ENCODE measurements at regions not wholly inside any gene's neighbourhood (a gene's known extent, or its start where the extent isn't known, plus 50 kb on each side); places are given as distances from the start of the nearest gene placed in this dataset.
A peak's percentile ranks its signal among the peaks of the same experiment; 100 is the strongest.

DNA sequence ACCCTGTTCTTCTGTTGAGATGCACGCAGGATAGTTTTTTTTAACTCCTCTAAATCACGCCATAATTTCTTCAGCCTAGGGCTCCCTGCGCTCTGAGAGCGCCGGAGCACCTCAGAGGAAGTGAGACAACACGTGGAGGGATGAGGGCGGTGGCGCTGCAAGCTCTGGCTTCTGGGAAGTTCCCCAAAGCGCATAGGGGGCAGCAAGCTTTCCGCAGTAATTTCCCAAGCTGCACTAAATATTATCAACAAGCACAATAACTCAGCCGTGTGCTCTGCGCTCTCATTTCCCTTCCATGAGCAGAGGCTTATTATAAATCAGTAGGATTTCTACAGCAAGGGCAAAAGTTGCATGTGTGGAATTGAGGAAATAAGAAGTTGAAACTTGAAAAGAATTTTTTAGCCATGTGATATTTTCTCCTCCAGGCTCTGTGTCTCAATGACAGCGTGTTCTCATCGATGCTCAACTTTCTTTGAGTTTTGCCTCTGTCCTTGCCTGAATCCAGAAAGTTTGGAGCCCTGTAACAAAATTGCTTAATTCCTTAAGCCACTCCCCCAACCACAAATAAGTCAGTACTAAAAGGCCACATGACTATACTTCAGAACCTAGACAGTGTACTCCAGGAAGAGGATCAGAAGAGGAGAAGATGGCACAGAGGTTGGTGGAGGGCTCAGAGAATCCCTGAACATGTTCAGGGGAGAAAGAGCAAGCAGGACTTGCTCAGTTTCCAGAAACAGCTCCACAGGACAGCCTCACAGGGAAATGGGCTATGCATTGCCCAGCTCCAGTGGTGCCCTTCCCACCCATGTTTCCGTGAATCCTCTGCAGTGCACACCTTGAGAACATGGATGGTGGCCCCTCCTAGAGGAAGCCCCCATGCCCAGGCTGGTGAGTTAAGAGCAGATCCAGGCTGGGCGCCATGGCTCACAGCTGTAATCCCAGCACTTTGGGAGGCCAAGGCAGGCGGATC is 221.5 kb upstream of the GHITM start:
- DNase-seq, result peak in 1 of 3 donors; percentile 21

DNA sequence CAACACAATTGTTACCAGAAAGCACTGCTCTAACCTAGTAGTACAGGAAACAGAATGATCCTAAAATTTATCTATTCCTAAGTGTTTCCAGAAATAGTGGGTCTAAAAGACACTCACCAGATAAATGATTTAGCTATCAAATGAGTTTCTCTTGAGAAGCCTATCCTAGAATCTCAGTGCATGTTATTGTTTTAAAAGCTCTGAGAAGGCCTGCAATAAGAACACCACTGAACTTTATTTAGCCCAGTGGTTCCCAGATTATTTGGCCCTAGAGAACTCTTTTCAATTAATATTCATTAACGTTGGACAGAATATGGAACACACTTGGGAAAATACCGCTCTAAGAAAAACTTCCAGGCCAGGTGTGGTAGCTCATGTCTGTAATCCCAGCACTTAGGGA is 220.1 kb upstream of the GHITM start:
- H3K79me2 ChIP-seq (ENCODE audit: insufficient read depth, low read length), result no peaks in the 10 kb centered on the region
- no peak overlapping the region for H3K4me3 Mint-ChIP-seq
- no peak overlapping the region for H3K27ac ChIP-seq (ENCODE audit: low read depth in 1 of 2, low read length in 2 of 2)
- no peaks in the 10 kb centered on the region for H3K9me3 ChIP-seq (replicated peaks in 1 of 2; ENCODE audit: control insufficient read depth in 1 of 2, insufficient read depth in 1 of 2, low read length in 2 of 2)
- WGBS (ENCODE audit: insufficient coverage), result 100% methylated on average over 2 of the region's 2 CpGs
- no peaks in the 10 kb centered on the region for H3K27me3 ChIP-seq (ENCODE audit: control insufficient read depth in 2 of 2, insufficient read depth in 2 of 2, low read length in 2 of 2)
- peaks cover 3 to 7% (median 4%) of the 10 kb centered on the region in 3 donors for H3K27me3 Mint-ChIP-seq (ENCODE audit: low read depth in 3 of 3)
- no peaks in the 10 kb centered on the region for H3K36me3 Mint-ChIP-seq
- TF ChIP-seq, protein P1, sequence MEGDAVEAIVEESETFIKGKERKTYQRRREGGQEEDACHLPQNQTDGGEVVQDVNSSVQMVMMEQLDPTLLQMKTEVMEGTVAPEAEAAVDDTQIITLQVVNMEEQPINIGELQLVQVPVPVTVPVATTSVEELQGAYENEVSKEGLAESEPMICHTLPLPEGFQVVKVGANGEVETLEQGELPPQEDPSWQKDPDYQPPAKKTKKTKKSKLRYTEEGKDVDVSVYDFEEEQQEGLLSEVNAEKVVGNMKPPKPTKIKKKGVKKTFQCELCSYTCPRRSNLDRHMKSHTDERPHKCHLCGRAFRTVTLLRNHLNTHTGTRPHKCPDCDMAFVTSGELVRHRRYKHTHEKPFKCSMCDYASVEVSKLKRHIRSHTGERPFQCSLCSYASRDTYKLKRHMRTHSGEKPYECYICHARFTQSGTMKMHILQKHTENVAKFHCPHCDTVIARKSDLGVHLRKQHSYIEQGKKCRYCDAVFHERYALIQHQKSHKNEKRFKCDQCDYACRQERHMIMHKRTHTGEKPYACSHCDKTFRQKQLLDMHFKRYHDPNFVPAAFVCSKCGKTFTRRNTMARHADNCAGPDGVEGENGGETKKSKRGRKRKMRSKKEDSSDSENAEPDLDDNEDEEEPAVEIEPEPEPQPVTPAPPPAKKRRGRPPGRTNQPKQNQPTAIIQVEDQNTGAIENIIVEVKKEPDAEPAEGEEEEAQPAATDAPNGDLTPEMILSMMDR (IDR thresholded peaks at IDR 0.05), result no peak
- intact Hi-C loops (cut with micrococcal nuclease), result no loop called here
- H3K9ac ChIP-seq (ENCODE audit: insufficient read depth, low read length, poor library complexity, severe bottlenecking), result no peak overlapping the region
- no peak overlapping the region for H3K4me3 ChIP-seq (replicated peaks in 1 of 3; ENCODE audit: low read depth in 2 of 3, low read length in 3 of 3)
- H3K27ac Mint-ChIP-seq, result no peak overlapping the region
- H2AFZ ChIP-seq (ENCODE audit: insufficient read depth, low read depth, low read length, poor library complexity, severe bottlenecking), result no peak overlapping the region
- H3K4me2 ChIP-seq (replicated peaks; ENCODE audit: extremely low read depth, low read length, poor library complexity, severe bottlenecking), result no peak overlapping the region
- H3K36me3 ChIP-seq (replicated peaks in 1 of 2; ENCODE audit: control insufficient read depth in 1 of 2, insufficient read depth in 2 of 2, low read length in 2 of 2), result no peaks in the 10 kb centered on the region
- H3K9me3 Mint-ChIP-seq, result peaks cover 0 to 5% (median 0%) of the 10 kb centered on the region in 7 donors
- peaks cover 0 to 9% of the 10 kb centered on the region in 2 donors for H3K4me1 ChIP-seq (ENCODE audit: control insufficient read depth in 1 of 2, insufficient read depth in 2 of 2, low read length in 2 of 2)
- DNase-seq, result no peak
- peaks cover 7% of the 10 kb centered on the region for H3K4me1 Mint-ChIP-seq
- no peaks in the 10 kb centered on the region for H4K20me1 ChIP-seq (ENCODE audit: insufficient read depth, low read length)

More for the DNA sequence above, 221.5 kb upstream of the GHITM start:
- H3K36me3 ChIP-seq (replicated peaks in 1 of 2; ENCODE audit: control insufficient read depth in 1 of 2, insufficient read depth in 2 of 2, low read length in 2 of 2), result no peaks in the 10 kb centered on the region
- H4K20me1 ChIP-seq (ENCODE audit: insufficient read depth, low read length), result no peaks in the 10 kb centered on the region
- H3K79me2 ChIP-seq (ENCODE audit: insufficient read depth, low read length), result no peaks in the 10 kb centered on the region
- H3K9me3 ChIP-seq (replicated peaks in 1 of 2; ENCODE audit: control insufficient read depth in 1 of 2, insufficient read depth in 1 of 2, low read length in 2 of 2), result no peaks in the 10 kb centered on the region
- H3K27me3 ChIP-seq (ENCODE audit: control insufficient read depth in 2 of 2, insufficient read depth in 2 of 2, low read length in 2 of 2), result no peaks in the 10 kb centered on the region
- peaks cover 3 to 7% (median 4%) of the 10 kb centered on the region in 3 donors for H3K27me3 Mint-ChIP-seq (ENCODE audit: low read depth in 3 of 3)
- H3K27ac Mint-ChIP-seq, result no peak overlapping the region
- H3K4me2 ChIP-seq (replicated peaks; ENCODE audit: extremely low read depth, low read length, poor library complexity, severe bottlenecking), result peak overlapping the region; percentile 15
- H3K4me1 ChIP-seq (ENCODE audit: control insufficient read depth in 1 of 2, insufficient read depth in 2 of 2, low read length in 2 of 2), result peaks cover 0 to 9% of the 10 kb centered on the region in 2 donors
- TF ChIP-seq, protein P1 (IDR thresholded peaks at IDR 0.05), result no peak
- H3K4me1 Mint-ChIP-seq, result peaks cover 7% of the 10 kb centered on the region
- no peak overlapping the region for H2AFZ ChIP-seq (ENCODE audit: insufficient read depth, low read depth, low read length, poor library complexity, severe bottlenecking)
- H3K36me3 Mint-ChIP-seq, result no peaks in the 10 kb centered on the region
- no peak overlapping the region for H3K9ac ChIP-seq (ENCODE audit: insufficient read depth, low read length, poor library complexity, severe bottlenecking)
- WGBS (ENCODE audit: insufficient coverage), result 94% methylated on average over 3 of the region's 17 CpGs
- no peak overlapping the region for H3K4me3 ChIP-seq (replicated peaks in 1 of 3; ENCODE audit: low read depth in 2 of 3, low read length in 3 of 3)
- intact Hi-C loops (cut with micrococcal nuclease), result no loop called here
- H3K4me3 Mint-ChIP-seq, result peak overlapping the region in 1 of 2 donors; percentile 68
- H3K9me3 Mint-ChIP-seq, result peaks cover 0 to 5% (median 0%) of the 10 kb centered on the region in 7 donors
- no peak overlapping the region for H3K27ac ChIP-seq (ENCODE audit: low read depth in 1 of 2, low read length in 2 of 2)

Data from CD14-positive monocyte (primary cell).